Vagina (tissue), 2 donors: ENCODE measurements at regions not wholly inside any gene's neighbourhood (a gene's known extent, or its start where the extent isn't known, plus 50 kb on each side); places are given as distances from the start of the nearest gene placed in this dataset.

ENCODE experiments used
- CTCF ChIP-seq, 3 experiments: fragments of 450-650 bp in 2 of 3; fragments of 200-600 bp in 1 of 3; sonication (generic) in 1 of 3; IDR thresholded peaks; one replicate each; pipeline ENCODE4 v1.5.1; 2017 to 2019; ENCODE audit warnings: antibody characterized with exemption in 3 of 3, mild to moderate bottlenecking in 2 of 3, moderate library complexity in 2 of 3
- POLR2A ChIP-seq, 2 donors: fragments of 450-650 bp; IDR thresholded peaks; one replicate each; pipeline ENCODE4 v1.6.1; 2017; ENCODE audit warnings: antibody characterized with exemption in 2 of 2, mild to moderate bottlenecking in 2 of 2, moderate library complexity in 2 of 2

- no peak for TF ChIP-seq POLR2A (IDR thresholded peaks at IDR 0.05)
- TF ChIP-seq CTCF (IDR thresholded peaks at IDR 0.05) = no peak
Observed at GRCh38 chr12:107180272-107180671, 86.9 kb upstream of the CRY1 start.
